Esophagus squamous epithelium (tissue), 4 donors: ENCODE measurements at regions not wholly inside any gene's neighbourhood (a gene's known extent, or its start where the extent isn't known, plus 50 kb on each side); places are given as distances from the start of the nearest gene placed in this dataset.

ENCODE experiments used
- POLR2A ChIP-seq, 4 donors: fragments of 450-650 bp; IDR thresholded peaks; one replicate each; pipeline ENCODE4 v1.6.1; 2017; ENCODE audit warnings: antibody characterized with exemption in 4 of 4, mild to moderate bottlenecking in 4 of 4, moderate library complexity in 3 of 4
- TF ChIP-seq, protein P1 (sequence below), 6 experiments: fragments of 450-650 bp in 4 of 6; fragments of 200-600 bp in 2 of 6; sonication (generic) in 2 of 6; IDR thresholded peaks; one replicate each; pipeline ENCODE4 v1.5.1; 2016 to 2019; ENCODE audit warnings: antibody characterized with exemption in 6 of 6, mild to moderate bottlenecking in 4 of 6, moderate library complexity in 4 of 6

GRCh38 chr15:35252351-35252865 is 167.3 kb upstream of the NANOGP8 start:
- TF ChIP-seq, protein P1, sequence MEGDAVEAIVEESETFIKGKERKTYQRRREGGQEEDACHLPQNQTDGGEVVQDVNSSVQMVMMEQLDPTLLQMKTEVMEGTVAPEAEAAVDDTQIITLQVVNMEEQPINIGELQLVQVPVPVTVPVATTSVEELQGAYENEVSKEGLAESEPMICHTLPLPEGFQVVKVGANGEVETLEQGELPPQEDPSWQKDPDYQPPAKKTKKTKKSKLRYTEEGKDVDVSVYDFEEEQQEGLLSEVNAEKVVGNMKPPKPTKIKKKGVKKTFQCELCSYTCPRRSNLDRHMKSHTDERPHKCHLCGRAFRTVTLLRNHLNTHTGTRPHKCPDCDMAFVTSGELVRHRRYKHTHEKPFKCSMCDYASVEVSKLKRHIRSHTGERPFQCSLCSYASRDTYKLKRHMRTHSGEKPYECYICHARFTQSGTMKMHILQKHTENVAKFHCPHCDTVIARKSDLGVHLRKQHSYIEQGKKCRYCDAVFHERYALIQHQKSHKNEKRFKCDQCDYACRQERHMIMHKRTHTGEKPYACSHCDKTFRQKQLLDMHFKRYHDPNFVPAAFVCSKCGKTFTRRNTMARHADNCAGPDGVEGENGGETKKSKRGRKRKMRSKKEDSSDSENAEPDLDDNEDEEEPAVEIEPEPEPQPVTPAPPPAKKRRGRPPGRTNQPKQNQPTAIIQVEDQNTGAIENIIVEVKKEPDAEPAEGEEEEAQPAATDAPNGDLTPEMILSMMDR (IDR thresholded peaks at IDR 0.05): no peak
- TF ChIP-seq POLR2A (IDR thresholded peaks at IDR 0.05): no peak
